ENCODE measurements at regions not wholly inside any gene's neighbourhood (a gene's known extent, or its start where the extent isn't known, plus 50 kb on each side); places are given as distances from the start of the nearest gene placed in this dataset.
"Not testable (repeated sequence)": the region's sequence is repeated elsewhere in the genome, so short reads cannot be mapped to it uniquely, and the experiment has no call there.

- TF ChIP-seq POLR2A, CTCF (IDR thresholded peaks at IDR 0.05): not testable (repeated sequence)
Measured at GRCh38 chr1:182154425-182154824, 92.9 kb upstream of the ZNF648 start.

All from lower leg skin (tissue), 3 donors.